ENCODE measurements at regions not wholly inside any gene's neighbourhood (a gene's known extent, or its start where the extent isn't known, plus 50 kb on each side); places are given as distances from the start of the nearest gene placed in this dataset.
"Not testable (repeated sequence)": the region's sequence is repeated elsewhere in the genome, so short reads cannot be mapped to it uniquely, and the experiment has no call there.

GRCh38 chr7:9071160-9071762 lies 637.9 kb downstream of the NXPH1 start:
- no peak for DNase-seq (ENCODE audit: low spot score)

GRCh38 chr7:9075774-9076173 lies 642.4 kb downstream of the NXPH1 start:
- not testable (repeated sequence) for DNase-seq (ENCODE audit: low spot score)

- DNase-seq (ENCODE audit: low spot score): no peak
Observed at GRCh38 chr7:9082203-9082602, 648.8 kb downstream of the NXPH1 start.

- no peak for DNase-seq (ENCODE audit: low spot score)
Observed at GRCh38 chr7:9083837-9084236, 650.4 kb downstream of the NXPH1 start.

- no peak for DNase-seq (ENCODE audit: low spot score)
Observed at GRCh38 chr7:9091282-9091681, 657.9 kb downstream of the NXPH1 start.

- DNase-seq (ENCODE audit: low spot score): no peak
Observed at GRCh38 chr7:9097565-9098060, 664.2 kb downstream of the NXPH1 start.

- DNase-seq (ENCODE audit: low spot score): no peak
Observed at GRCh38 chr7:9100289-9100688, 666.9 kb downstream of the NXPH1 start.

GRCh38 chr7:9102846-9103245 lies 669.4 kb downstream of the NXPH1 start:
- no peak for DNase-seq (ENCODE audit: low spot score)

- no peak for DNase-seq (ENCODE audit: low spot score)
Observed at GRCh38 chr7:9106747-9107146, 673.3 kb downstream of the NXPH1 start.

GRCh38 chr7:9120331-9120730 lies 686.9 kb downstream of the NXPH1 start:
- no peak for DNase-seq (ENCODE audit: low spot score)

GRCh38 chr7:9124320-9124719 lies 690.9 kb downstream of the NXPH1 start:
- DNase-seq (ENCODE audit: low spot score): no peak

GRCh38 chr7:9125246-9125645 lies 691.8 kb downstream of the NXPH1 start:
- no peak for DNase-seq (ENCODE audit: low spot score)

GRCh38 chr7:9127901-9128300 lies 694.5 kb downstream of the NXPH1 start:
- DNase-seq (ENCODE audit: low spot score): no peak

- no peak for DNase-seq (ENCODE audit: low spot score)
Observed at GRCh38 chr7:9148687-9149086, 715.3 kb downstream of the NXPH1 start.

GRCh38 chr7:9149499-9150082 lies 716.2 kb downstream of the NXPH1 start:
- DNase-seq (ENCODE audit: low spot score): no peak

GRCh38 chr7:9163691-9164090 lies 730.3 kb downstream of the NXPH1 start:
- not testable (repeated sequence) for DNase-seq (ENCODE audit: low spot score)

GRCh38 chr7:9175871-9176270 lies 742.5 kb downstream of the NXPH1 start:
- no peak for DNase-seq (ENCODE audit: low spot score)

- DNase-seq (ENCODE audit: low spot score): no peak
Observed at GRCh38 chr7:9181356-9181755, 747.9 kb downstream of the NXPH1 start.

GRCh38 chr7:9186730-9187129 lies 753.3 kb downstream of the NXPH1 start:
- no peak for DNase-seq (ENCODE audit: low spot score)

- DNase-seq (ENCODE audit: low spot score): no peak
Observed at GRCh38 chr7:9189703-9190102, 756.3 kb downstream of the NXPH1 start.

GRCh38 chr7:9192969-9193368 lies 759.6 kb downstream of the NXPH1 start:
- DNase-seq (ENCODE audit: low spot score): no peak

GRCh38 chr7:9200626-9201025 lies 767.2 kb downstream of the NXPH1 start:
- no peak for DNase-seq (ENCODE audit: low spot score)

GRCh38 chr7:9201928-9202327 lies 768.5 kb downstream of the NXPH1 start:
- no peak for DNase-seq (ENCODE audit: low spot score)

- DNase-seq (ENCODE audit: low spot score): no peak
Observed at GRCh38 chr7:9204571-9204970, 771.2 kb downstream of the NXPH1 start.

All from AG20443 (cell line).